Stimulated activated CD8-positive, alpha-beta memory T cell treated with anti-CD3 and anti-CD28 coated beads, Interleukin-7, amount 100 ng/mL, for 24 hours (primary cell): ENCODE measurements at regions not wholly inside any gene's neighbourhood (a gene's known extent, or its start where the extent isn't known, plus 50 kb on each side); places are given as distances from the start of the nearest gene placed in this dataset.

Source experiments
- DNase-seq: peaks from one replicate; pipeline ENCODE4 v3.0.0-alpha.2; 2020; ENCODE audit warnings: low read depth

GRCh38 chr6:99066044-99066443, 118.3 kb upstream of the FBXL4 start:
- DNase-seq, result no peak

DNA sequence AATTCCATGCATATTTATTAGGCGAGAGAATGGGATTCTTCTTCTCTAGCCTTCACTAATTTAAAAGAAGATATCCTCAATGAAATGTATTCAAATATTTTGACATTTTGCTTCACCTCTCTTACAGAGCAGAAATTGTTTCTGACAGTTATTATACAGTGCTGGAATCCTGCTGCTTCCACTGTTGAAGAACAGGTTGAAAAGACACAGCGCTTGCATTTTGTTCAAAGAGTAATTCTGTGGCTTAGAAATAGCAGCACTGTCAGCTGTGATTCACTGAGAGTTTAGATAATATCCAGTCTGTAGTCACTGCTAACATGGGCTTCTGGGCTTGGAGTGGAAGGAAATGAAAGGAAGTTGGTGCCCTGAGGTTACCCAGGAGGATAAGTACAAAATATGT, 117.1 kb upstream of the FBXL4 start:
- DNase-seq, result no peak

- no peak for DNase-seq
These were observed 88.9 kb upstream of the FBXL4 start for GRCh38 chr6:99036672-99037071.

GRCh38 chr6:99032396-99032795, 84.7 kb upstream of the FBXL4 start:
- no peak for DNase-seq

DNA sequence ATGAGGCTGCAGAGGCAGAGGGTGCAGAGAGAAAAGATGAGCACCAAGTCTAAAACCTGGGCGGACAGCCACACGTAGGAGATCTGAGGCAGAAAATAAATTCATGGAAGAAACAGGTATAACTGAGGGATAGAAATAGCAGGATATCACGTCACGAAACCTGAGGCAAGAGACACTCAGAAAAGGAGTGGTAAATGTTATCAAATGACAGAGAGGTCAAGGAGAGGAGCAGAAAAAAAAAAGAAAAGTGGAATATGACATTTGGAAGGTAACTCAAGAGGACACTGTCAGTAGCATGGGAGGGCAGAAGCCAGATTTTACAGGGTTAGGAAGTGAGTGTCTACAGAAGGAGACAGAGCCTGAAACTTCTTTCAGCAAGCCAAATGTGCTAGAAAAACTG, 84.2 kb upstream of the FBXL4 start:
- DNase-seq, result no peak

- no peak for DNase-seq
These were observed 83.2 kb upstream of the FBXL4 start for GRCh38 chr6:99030915-99031314.

DNA sequence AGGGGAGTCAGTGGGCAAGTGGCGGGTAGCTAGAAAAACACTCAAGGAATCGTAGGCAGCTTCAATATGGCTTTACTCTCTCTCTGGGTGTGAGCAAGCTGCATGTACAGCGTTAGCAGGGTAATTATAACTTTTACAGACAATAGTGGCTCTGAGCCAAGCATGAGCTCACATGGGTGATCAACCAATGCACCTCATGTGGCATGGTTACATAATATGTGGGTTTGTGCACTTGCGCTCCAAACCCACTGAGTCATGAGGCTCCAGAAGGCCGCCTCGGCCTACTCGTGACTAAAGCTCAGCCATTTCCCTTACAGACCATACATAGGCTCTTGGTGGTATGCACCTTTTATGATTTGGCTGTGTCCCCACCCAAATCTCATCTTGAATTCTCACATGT, 78.4 kb upstream of the FBXL4 start:
- no peak for DNase-seq

DNA sequence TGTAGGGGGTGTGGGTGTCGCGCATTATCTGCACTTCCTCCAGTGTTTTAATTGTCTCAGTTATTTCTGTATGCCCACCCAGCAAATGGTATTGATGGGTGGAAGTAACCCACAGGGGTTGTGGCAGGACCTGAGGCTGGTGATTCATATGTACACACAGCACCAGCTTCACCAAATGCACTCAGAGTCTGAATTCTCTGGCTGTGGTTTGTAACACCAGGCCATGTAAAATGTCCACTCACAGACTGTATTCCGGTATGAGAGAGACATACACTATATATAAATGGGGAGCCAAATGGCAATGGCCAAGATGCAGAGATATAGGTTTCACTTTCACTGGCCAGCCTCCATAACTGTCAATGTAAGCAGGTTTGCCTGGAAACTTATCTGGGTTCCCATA, 76.3 kb upstream of the FBXL4 start:
- DNase-seq, result no peak

GRCh38 chr6:99022039-99022609, 74.4 kb upstream of the FBXL4 start:
- no peak for DNase-seq

DNA sequence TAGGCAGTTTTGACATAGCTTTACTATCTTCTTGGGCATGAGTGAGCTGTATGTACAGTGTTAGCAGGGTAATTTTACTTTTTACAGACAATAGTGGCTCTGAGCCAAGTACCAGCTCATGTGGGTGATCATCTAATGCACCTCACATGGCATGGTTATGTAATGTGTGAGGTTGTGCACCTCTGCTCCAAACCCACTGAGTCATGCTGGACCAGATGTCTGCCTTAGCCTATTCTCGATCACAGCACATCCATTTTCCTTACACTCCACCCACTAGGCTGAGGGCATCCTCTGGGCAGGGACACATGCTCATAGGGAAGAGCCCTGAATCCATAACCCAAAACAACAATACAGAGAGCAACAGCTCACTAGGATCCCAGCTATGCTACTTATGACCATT, 71.6 kb upstream of the FBXL4 start:
- no peak for DNase-seq

DNA sequence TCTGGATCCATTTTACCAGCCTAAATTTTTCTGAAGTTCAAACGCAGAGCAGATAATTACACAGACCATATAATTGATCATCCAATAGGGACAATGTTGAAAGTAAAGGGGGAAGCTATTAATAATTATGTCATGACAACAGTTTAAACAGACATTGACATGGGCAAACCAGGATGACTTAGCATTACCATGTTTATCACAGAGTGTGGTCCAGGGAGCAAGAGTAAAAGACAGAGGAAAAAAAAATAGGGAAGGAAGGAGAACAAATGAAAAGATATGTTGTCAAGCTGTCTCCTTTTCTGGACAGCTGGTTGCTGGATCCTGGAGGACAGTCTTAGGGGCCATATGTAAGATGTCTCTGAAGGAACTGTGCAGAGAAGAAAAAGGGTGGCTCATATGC, 69.4 kb upstream of the FBXL4 start:
- no peak for DNase-seq

GRCh38 chr6:99016355-99016754, 68.6 kb upstream of the FBXL4 start:
- no peak for DNase-seq

DNA sequence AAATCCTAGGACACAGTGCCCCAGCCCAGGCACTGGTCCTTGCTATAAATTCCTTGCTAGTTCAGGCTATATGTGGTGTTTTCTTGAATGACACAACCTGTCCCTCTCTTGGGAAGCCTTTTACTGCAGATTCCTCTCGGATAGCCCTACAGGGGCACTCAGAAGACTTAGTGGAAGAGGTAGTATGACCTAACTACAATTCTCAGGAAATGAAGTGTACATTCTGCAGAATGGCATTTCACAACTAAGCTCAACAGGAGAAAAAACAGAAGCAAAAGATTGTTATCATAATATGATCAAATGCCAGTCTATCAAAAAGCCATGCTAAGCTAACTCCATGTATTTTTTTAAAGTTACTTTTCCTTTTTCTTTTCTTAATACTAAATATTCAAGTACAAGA, 66.3 kb upstream of the FBXL4 start:
- no peak for DNase-seq

DNA sequence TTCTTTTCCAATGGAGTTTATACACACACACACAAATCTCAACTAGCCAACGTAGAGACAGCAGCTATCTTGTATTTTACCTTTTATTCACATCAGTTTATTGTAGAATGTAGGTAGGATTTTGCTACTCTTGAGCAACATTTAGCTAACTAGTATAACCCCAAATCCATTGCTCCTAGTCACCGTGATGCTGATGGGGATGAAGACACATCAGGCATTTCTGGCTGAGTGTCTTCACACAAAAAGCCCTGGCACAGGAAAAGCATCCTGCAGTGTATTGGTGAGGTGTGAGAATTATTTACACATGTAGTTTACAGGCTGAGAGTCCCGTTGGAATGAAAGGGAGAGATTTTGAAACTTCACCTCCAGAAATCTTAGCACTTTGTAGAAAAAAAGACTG, 65.9 kb upstream of the FBXL4 start:
- no peak for DNase-seq

DNA sequence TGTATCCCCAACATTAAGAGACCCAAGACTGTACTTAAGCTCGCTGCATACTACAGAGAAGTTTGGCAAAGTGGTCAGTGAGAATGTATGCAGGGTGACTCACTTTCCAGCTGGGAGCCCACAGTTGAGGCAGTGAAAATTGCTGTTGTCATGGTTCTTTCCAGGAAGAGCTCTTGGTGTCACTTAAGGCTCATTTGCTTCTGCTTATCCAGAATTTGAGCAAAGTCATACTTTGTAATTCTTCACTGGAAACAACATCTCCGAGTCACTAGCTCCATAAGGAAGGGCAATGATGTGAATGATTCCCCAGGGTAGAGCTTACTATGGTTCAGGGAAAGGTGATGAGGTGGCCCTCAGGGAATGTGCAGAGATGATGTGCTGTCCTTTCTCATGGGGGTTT, 65.4 kb upstream of the FBXL4 start:
- no peak for DNase-seq

DNA sequence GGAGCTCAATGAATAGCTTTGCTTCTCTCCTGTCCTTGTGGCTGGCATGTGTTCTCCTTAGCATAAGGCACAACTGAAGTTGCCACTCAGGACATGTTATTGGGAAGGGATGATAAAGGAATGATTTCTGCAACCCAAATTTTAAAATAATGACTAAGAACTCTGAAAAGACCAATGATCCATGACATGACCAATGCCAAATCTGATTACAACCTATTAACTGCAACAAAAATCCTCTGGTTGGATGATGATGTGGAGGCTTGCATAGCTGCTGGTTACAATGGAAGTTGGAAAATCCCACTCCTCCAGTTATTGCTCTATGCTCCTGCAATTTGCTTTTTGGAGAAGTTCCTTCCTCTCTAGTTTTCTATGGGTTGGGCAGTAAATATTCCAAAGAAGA, 63.4 kb upstream of the FBXL4 start:
- DNase-seq, result no peak

DNA sequence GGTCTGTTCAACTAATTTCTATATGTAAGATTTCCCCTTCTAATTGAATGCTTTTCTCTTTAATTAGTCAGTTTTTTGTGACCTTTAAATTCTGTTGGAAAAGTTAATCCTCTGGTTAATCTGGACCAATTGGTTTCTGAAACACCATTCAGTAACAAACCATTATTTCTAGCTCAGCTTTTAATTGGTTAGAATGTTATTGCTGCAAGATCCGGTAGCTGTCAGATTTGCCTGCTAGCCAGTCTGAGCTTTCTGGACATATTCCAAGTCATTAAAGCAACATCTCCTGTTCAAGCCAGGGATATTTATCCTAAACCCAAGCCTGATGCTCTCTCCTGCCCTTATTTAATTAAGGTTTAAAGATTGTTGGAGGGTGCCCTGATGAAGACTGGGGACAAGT, 55.1 kb upstream of the FBXL4 start:
- no peak for DNase-seq

- DNase-seq, result no peak
These were observed 50.4 kb upstream of the FBXL4 start for GRCh38 chr6:98998103-98998502.
